ENCODE measurements at regions not wholly inside any gene's neighbourhood (a gene's known extent, or its start where the extent isn't known, plus 50 kb on each side); places are given as distances from the start of the nearest gene placed in this dataset.

GRCh38 chr21:22096314-22096713, 1098.1 kb downstream of the NCAM2 start:
- DNase-seq = no peak
- H3K27ac Mint-ChIP-seq = no peak overlapping the region
- H3K36me3 Mint-ChIP-seq (ENCODE audit: low read depth) = no peaks in the 10 kb centered on the region
- no peaks in the 10 kb centered on the region for H3K9me3 Mint-ChIP-seq
- H3K4me3 Mint-ChIP-seq = no peak overlapping the region
- no peak for TF ChIP-seq CTCF (IDR thresholded peaks at IDR 0.05)
- no peaks in the 10 kb centered on the region for H3K4me1 Mint-ChIP-seq
- peaks cover 8% of the 10 kb centered on the region for H3K27me3 Mint-ChIP-seq (ENCODE audit: low read depth, poor library complexity)

- TF ChIP-seq CTCF (IDR thresholded peaks at IDR 0.05) = no peak
- Mint-ChIP-seq H3K9me3 (no peaks in the 10 kb centered on the region), H3K36me3 (ENCODE audit: low read depth) (no peaks in the 10 kb centered on the region), H3K4me1 (no peaks in the 10 kb centered on the region), H3K4me3 (no peak overlapping the region), H3K27ac (no peak overlapping the region), H3K27me3 (ENCODE audit: low read depth, poor library complexity) (no peaks in the 10 kb centered on the region)
- no peak for DNase-seq
Measured at GRCh38 chr21:22106720-22107410, 1108.7 kb downstream of the NCAM2 start.

GRCh38 chr21:22115746-22116145, 1117.5 kb downstream of the NCAM2 start:
- TF ChIP-seq CTCF (IDR thresholded peaks at IDR 0.05) = no peak
- Mint-ChIP-seq H3K27ac (no peak overlapping the region), H3K4me3 (no peak overlapping the region), H3K27me3 (ENCODE audit: low read depth, poor library complexity) (no peaks in the 10 kb centered on the region), H3K36me3 (ENCODE audit: low read depth) (no peaks in the 10 kb centered on the region), H3K9me3 (no peaks in the 10 kb centered on the region), H3K4me1 (no peaks in the 10 kb centered on the region)
- DNase-seq = no peak

GRCh38 chr21:22120616-22121266, 1122.5 kb downstream of the NCAM2 start:
- Mint-ChIP-seq H3K9me3 (peaks cover 4% of the 10 kb centered on the region), H3K4me1 (no peaks in the 10 kb centered on the region), H3K27me3 (ENCODE audit: low read depth, poor library complexity) (peaks cover 4% of the 10 kb centered on the region), H3K4me3 (no peak overlapping the region), H3K36me3 (ENCODE audit: low read depth) (no peaks in the 10 kb centered on the region), H3K27ac (no peak overlapping the region)
- peak; percentile 4 for DNase-seq
- TF ChIP-seq CTCF (IDR thresholded peaks at IDR 0.05) = peak; percentile 28

GRCh38 chr21:22125581-22125980, 1127.4 kb downstream of the NCAM2 start:
- Mint-ChIP-seq H3K27me3 (ENCODE audit: low read depth, poor library complexity) (peaks cover 4% of the 10 kb centered on the region), H3K4me3 (no peak overlapping the region), H3K4me1 (no peaks in the 10 kb centered on the region), H3K27ac (no peak overlapping the region), H3K36me3 (ENCODE audit: low read depth) (no peaks in the 10 kb centered on the region), H3K9me3 (peaks cover 4% of the 10 kb centered on the region)
- no peak for TF ChIP-seq CTCF (IDR thresholded peaks at IDR 0.05)
- DNase-seq = no peak

GRCh38 chr21:22128671-22129070, 1130.5 kb downstream of the NCAM2 start:
- H3K4me1 Mint-ChIP-seq = no peaks in the 10 kb centered on the region
- no peaks in the 10 kb centered on the region for H3K36me3 Mint-ChIP-seq (ENCODE audit: low read depth)
- no peak for DNase-seq
- no peaks in the 10 kb centered on the region for H3K9me3 Mint-ChIP-seq
- no peak overlapping the region for H3K27ac Mint-ChIP-seq
- no peak for TF ChIP-seq CTCF (IDR thresholded peaks at IDR 0.05)
- peaks cover under 1% of the 10 kb centered on the region for H3K27me3 Mint-ChIP-seq (ENCODE audit: low read depth, poor library complexity)
- no peak overlapping the region for H3K4me3 Mint-ChIP-seq

All from nephron progenitor cell (in vitro differentiated cells).